Activated CD4-positive, CD25-positive, alpha-beta regulatory T cell treated with anti-CD3 and anti-CD28 coated beads, Interleukin-2, amount 50 U/mL, for 72 hours (primary cell): ENCODE measurements at regions not wholly inside any gene's neighbourhood (a gene's known extent, or its start where the extent isn't known, plus 50 kb on each side); places are given as distances from the start of the nearest gene placed in this dataset.

ENCODE experiments used
- DNase-seq: peaks from one replicate; pipeline ENCODE4 v3.0.0; 2021

GRCh38 chr10:62723375-62723774, 81.1 kb upstream of the ADO start:
- no peak for DNase-seq

DNA sequence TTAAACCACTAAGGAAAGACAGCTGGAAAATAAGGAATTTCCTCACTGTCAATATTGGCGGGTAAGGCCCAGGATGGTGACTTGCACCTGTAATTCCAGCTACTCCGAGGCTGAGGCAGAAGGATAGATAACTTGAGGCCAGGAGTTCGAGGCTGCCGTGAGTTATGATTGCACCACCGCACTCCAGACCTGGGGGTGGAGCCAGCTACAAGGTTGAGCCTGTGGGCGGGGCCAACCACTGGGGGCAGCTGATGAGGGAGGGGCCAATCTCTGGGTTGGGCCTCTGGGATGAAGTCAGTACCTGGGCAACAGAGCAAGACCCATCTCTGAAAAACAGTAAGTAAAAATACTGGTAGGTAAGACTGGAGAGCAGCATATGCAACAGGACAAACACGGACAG, 80.1 kb upstream of the ADO start:
- DNase-seq = no peak

- DNase-seq = no peak
Observed at GRCh38 chr10:62726142-62726541, 78.4 kb upstream of the ADO start.

GRCh38 chr10:62726638-62727037, 77.9 kb upstream of the ADO start:
- no peak for DNase-seq

DNA sequence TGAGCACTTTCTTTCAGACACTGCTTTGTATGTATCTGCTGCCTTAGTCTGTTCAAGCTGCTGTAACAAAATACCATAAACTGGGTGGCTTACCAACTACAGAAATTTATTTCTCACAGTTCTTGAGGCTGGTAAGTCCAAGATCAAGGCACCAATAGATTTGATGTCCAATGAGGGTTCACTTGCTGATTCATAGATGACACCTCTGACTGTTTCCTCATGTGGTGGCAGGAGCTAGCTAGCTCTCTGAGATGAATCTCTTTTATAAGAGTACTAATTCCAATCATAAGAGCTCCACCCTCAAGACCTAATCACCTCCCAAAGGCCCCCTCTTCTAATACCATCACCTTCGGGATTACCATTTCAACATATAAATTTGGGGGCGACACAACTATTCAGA, 76.6 kb upstream of the ADO start:
- DNase-seq = no peak

DNA sequence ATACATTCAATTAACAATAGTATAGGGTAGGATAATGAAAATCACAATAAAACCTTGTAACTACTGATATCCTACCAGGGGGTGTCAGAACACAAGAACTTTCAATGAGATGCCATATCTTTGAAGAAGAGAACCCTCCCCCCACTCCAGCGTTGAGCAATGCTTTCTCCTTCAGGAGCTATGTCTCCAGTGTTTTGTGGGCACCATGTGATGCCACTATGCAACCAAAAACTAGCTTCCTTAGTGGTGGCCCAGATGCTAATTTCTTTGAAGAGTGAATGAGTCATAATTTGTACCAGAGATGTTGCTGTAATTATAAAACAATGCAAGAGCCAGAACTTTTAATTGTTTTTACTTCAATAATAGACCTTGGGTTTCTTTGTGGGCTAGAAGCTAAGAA, 76.0 kb upstream of the ADO start:
- DNase-seq = no peak

- DNase-seq = no peak
Observed at GRCh38 chr10:62732841-62733653, 71.5 kb upstream of the ADO start.

- DNase-seq = no peak
Observed at GRCh38 chr10:62733654-62734293, 70.7 kb upstream of the ADO start.

- no peak for DNase-seq
Observed at GRCh38 chr10:62734781-62735463, 69.6 kb upstream of the ADO start.

DNA sequence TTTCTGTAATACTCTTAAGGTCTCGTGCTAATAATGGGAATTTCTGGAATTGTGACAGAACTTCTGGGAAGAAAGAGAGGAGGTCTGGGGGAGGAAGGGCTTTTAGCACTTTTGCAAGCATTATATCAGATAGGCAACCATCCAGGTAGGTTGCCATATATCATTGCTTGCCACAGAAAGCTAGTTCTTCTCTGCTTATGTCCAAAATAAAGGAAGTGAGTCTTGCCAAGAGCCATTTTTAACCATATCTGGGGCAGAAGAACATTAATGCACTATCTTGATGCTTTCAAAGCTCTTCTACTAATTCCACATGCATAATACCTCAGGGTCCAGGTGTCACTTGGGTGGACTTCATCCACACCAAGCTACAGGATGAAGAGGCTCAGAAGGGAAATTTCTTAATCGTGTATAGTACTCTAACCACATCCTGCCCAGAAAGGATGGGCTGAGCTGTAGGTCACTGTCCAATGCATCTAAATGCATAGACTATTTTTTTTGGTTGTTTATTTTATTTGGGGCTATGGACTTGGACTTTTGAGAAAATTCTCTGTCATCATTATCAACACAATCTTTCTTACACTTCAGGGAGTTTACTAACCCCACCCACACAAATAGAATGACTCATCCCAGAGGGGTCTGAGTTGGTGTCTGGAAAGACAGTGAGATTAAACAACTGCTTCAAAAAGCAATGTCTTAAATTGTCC, 68.9 kb upstream of the ADO start:
- no peak for DNase-seq

DNA sequence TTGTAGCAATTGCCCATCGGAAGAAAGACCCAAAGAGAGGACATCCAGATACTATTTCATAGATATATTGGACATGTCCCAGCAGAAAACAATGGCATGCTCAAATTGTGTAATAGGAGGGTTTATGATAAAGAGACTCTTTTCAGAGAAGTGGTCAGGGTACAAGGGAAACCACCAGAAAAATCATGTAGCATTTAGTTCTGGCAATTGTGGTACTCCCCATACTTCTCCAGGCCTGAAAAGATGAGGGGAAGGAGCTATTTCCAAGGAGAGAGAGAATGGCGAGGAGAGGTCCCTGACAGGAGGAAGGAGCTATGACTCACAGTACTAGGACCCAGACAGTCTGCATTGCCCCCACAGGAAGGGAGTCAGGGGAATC, 68.4 kb upstream of the ADO start:
- DNase-seq = no peak

DNA sequence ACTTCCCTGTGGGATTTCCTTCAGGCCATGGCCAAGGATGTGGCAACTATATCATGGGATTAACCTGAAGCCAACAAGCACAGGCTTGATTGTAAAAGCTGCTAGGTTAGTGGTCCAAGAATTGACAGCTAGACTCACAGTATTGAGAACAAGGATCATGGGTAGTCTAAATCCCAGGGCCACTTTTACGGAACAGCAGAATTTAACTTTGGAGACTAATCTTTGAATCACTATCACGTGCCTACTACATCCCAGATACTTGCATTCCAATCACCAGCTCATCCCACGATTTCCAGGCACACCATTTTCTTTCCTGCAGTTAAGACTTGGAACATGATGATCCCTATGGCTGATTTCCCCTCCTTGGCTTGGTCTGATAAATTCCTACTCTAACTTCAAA, 65.6 kb upstream of the ADO start:
- no peak for DNase-seq

DNA sequence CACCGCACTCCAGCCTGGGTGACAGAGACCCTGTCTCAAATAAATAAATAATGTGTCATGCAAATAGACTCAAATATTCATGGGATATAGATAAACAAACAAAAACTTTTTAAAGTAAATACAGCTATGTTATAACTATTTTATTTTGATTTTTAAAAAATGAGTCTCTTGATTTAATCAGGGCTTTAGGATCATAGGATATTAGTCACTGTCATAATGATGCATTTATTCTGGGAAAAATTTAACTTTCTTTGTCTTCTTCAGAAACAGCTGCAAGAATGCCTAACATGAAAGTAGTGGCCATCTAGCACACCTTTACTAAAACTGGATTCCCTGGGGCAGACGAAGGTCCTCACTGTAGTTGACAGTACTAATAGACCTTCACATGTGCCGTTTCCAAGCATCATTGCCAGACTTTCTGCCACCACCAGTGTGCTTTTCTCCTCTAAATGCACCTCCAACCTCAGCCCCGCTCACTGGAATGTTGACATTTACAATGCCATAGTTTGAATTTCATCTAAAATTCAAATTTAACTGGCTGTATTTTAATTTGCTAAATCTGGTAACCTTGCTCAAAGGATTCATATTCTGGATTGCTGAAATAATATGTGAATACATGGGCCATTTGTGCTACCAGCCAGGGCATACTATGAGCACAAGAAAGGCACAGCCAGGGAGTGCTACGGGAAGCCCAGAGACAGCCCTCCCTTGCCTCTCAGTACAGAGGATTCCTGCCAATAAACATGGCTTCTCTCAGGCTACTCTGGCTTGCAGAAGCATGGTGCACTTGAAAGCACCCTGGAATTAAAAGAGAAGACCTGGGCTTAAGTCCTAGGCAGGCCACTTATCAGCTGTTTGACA, 63.4 kb upstream of the ADO start:
- no peak for DNase-seq

GRCh38 chr10:62741996-62742395, 62.5 kb upstream of the ADO start:
- no peak for DNase-seq

GRCh38 chr10:62742536-62743061, 61.9 kb upstream of the ADO start:
- no peak for DNase-seq

- no peak for DNase-seq
Observed at GRCh38 chr10:62744136-62744535, 60.4 kb upstream of the ADO start.

DNA sequence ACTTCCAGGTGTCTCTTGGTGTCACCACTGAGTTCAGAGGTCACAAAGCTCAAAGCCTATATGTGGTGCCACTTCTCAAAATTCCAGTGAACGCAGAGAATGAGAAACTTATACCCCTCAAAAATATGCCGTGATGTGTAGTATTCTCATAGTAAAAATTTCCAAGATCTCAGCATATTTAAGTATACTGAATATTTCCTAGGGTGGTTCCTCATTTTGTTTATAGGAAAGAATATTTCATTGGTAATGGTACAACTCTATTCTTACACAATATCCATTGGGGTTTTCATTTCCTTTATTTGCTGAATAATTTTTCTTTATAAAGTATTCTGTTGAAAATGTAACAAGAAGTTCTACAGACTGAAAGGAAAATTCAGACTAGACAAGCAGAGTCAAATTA, 58.9 kb upstream of the ADO start:
- DNase-seq = no peak

- no peak for DNase-seq
Observed at GRCh38 chr10:62746951-62747729, 57.4 kb upstream of the ADO start.

- DNase-seq = no peak
Observed at GRCh38 chr10:62748386-62748785, 56.1 kb upstream of the ADO start.

DNA sequence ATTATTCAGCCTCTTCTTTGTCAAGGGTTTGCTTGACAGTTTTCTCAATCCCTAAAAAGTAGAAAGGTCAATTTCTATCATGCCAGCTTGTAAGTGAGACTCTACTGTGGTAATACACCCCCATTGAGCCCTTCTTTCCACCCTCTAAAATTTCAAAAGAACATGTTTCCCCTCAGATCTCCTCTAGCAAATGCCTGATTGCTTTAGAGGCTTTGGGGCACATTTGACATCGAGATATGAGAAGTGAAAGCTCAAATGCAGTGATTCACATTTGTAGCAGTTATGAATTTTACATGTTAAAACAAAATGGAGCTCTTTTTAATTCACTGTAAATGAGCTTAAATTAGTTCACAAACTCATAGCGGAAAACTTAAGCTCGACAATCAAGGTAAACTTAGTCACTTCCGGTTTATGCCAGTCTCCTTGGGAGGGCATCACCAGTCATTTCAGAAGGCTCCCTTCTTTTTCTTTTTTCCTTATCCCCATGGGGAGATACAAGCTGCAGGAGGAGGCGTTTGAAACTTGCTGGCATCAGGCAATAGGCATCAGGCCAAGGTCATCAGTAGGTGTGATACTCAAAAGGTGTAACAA, 55.3 kb upstream of the ADO start:
- no peak for DNase-seq
